H1 (cell line): ENCODE measurements at regions not wholly inside any gene's neighbourhood (a gene's known extent, or its start where the extent isn't known, plus 50 kb on each side); places are given as distances from the start of the nearest gene placed in this dataset.
"Not testable (repeated sequence)": the region's sequence is repeated elsewhere in the genome, so short reads cannot be mapped to it uniquely, and the experiment has no call there.

ENCODE experiments used
- CTCF ChIA-PET: fragments of 300-600 bp; sonication (Branson Sonifier 250); formaldehyde crosslinking; loops from one replicate; lab custom pipeline; 2021; ENCODE audit not compliant: partially characterized antibody; lab: Charles Lee
- POLR2A ChIA-PET: fragments of 300-600 bp; sonication (Branson Sonifier 250); formaldehyde crosslinking; loops from one replicate; lab custom pipeline; 2021; ENCODE audit warnings: inconsistent platforms; ENCODE audit not compliant: partially characterized antibody; lab: Charles Lee
- DNase-seq, 2 experiments: peaks; one replicate each; pipeline versions ENCODE4 v3.0.0 to v3.0.0-alpha.2; 2010 to 2022; ENCODE audit warnings: low spot score in 2 of 2, low read depth in 1 of 2, mixed read lengths in 1 of 2
- FAIRE-seq: peaks from 2 replicates; lab custom pipeline; 2011; peaks lifted over from hg19 to GRCh38; lab: Jason Lieb, UNC
- H2AFZ ChIP-seq: 2 replicates; pipeline ENCODE4 v1.8.1; 2012; ENCODE audit warnings: low read length, inconsistent platforms
- H2AK5ac ChIP-seq: 2 replicates; pipeline ENCODE4 v1.6.1; 2013; ENCODE audit warnings: low read depth, low read length
- H2BK120ac ChIP-seq: replicated peaks from 2 replicates; pipeline ENCODE3; 2013; ENCODE audit warnings: low read depth, low read length, inconsistent platforms
- H2BK12ac ChIP-seq: 2 replicates; pipeline ENCODE4 v1.6.1; 2013; ENCODE audit warnings: low read depth, low read length
- H2BK15ac ChIP-seq: 2 replicates; pipeline ENCODE4 v1.6.1; 2013; ENCODE audit warnings: low read length
- H2BK20ac ChIP-seq: 2 replicates; pipeline ENCODE4 v1.6.1; 2013; ENCODE audit warnings: low read length
- H2BK5ac ChIP-seq: 2 replicates; pipeline ENCODE4 v1.6.1; 2013; ENCODE audit warnings: low read depth, low read length
- H3K14ac ChIP-seq: 2 replicates; pipeline ENCODE4 v1.6.1; 2013; ENCODE audit warnings: inconsistent platforms; ENCODE audit not compliant: insufficient read length
- H3K18ac ChIP-seq: 2 replicates; pipeline ENCODE4 v1.6.1; 2013; ENCODE audit warnings: low read length; ENCODE audit errors: extremely low read depth
- H3K23ac ChIP-seq: 2 replicates; pipeline ENCODE4 v1.6.1; 2013; ENCODE audit warnings: inconsistent platforms; ENCODE audit not compliant: insufficient read length
- H3K23me2 ChIP-seq: 2 replicates; pipeline ENCODE4 v1.6.1; 2013; ENCODE audit warnings: low read depth, low read length
- H3K27ac ChIP-seq: 2 replicates; pipeline ENCODE4 v1.6.1; 2011; ENCODE audit warnings: low read depth, low read length, inconsistent platforms
- H3K27me3 ChIP-seq, 4 experiments: replicated peaks in 1 of 4; 1 replicate in 1 of 4; 2 replicates in 3 of 4; pipeline versions ENCODE4 v1.6.1 to v1.8.1; 2011 to 2013; ENCODE audit warnings: low read length in 3 of 4, mild to moderate bottlenecking in 3 of 4, inconsistent platforms in 2 of 4, mixed read lengths in 2 of 4, moderate library complexity in 1 of 4; ENCODE audit not compliant: control insufficient read depth in 3 of 4, insufficient read depth in 3 of 4; ENCODE audit errors: extremely low read depth in 1 of 4
- H3K36me3 ChIP-seq, 4 experiments: 2 replicates each; pipeline versions ENCODE4 v1.6.1 to v1.8.1; 2011 to 2013; ENCODE audit warnings: mild to moderate bottlenecking in 4 of 4, low read length in 3 of 4, moderate library complexity in 2 of 4, control low read depth in 1 of 4, inconsistent platforms in 1 of 4; ENCODE audit not compliant: insufficient read depth in 4 of 4, control insufficient read depth in 2 of 4
- H3K4ac ChIP-seq: replicated peaks from 2 replicates; pipeline ENCODE3; 2013; ENCODE audit warnings: low read length, low read depth, mixed read lengths, inconsistent platforms; ENCODE audit not compliant: insufficient read length
- H3K4me1 ChIP-seq, 4 experiments: replicated peaks in 1 of 4; 1 replicate in 1 of 4; 2 replicates in 3 of 4; pipeline versions ENCODE4 v1.6.1 to v1.8.1; 2011 to 2013; ENCODE audit warnings: low read length in 3 of 4, inconsistent platforms in 2 of 4, mixed read lengths in 1 of 4; ENCODE audit not compliant: insufficient read depth in 4 of 4, control insufficient read depth in 3 of 4
- H3K4me2 ChIP-seq, 2 experiments: 2 replicates each; pipeline versions ENCODE4 v1.6.1 to v1.8.1; 2011 to 2013; ENCODE audit warnings: low read depth in 2 of 2, low read length in 2 of 2, control low read depth in 1 of 2, inconsistent platforms in 1 of 2, mild to moderate bottlenecking in 1 of 2; ENCODE audit not compliant: insufficient read depth in 1 of 2
- H3K4me3 ChIP-seq, 4 experiments: fragments of 200-600, 300-600 bp in 1 of 4; sonication (generic), shearing (Covaris generic), sonication (Bioruptor Twin) in 1 of 4; 2 replicates each; pipeline versions ENCODE4 v1.5.1 to v1.8.1; 2011 to 2016; ENCODE audit warnings: low read length in 4 of 4, low read depth in 3 of 4, control low read depth in 2 of 4, inconsistent platforms in 2 of 4, mild to moderate bottlenecking in 2 of 4, mixed read lengths in 1 of 4, moderate library complexity in 1 of 4; ENCODE audit not compliant: insufficient read depth in 2 of 4; ENCODE audit errors: extremely low read depth in 1 of 4
- H3K56ac ChIP-seq: replicated peaks from 2 replicates; pipeline ENCODE3; 2013; ENCODE audit warnings: low read depth, mild to moderate bottlenecking, mixed read lengths, low read length, inconsistent platforms; ENCODE audit not compliant: insufficient read length
- H3K79me1 ChIP-seq: 2 replicates; pipeline ENCODE4 v1.6.1; 2013; ENCODE audit warnings: low read depth, low read length, control low read depth
- H3K79me2 ChIP-seq, 2 experiments: 2 replicates each; pipeline versions ENCODE4 v1.6.1 to v1.8.1; 2012 to 2013; ENCODE audit warnings: low read length in 2 of 2, mild to moderate bottlenecking in 2 of 2, inconsistent platforms in 1 of 2; ENCODE audit not compliant: insufficient read depth in 2 of 2, control insufficient read depth in 1 of 2
- H3K9ac ChIP-seq, 4 experiments: replicated peaks in 1 of 4; 1 replicate in 1 of 4; 2 replicates in 3 of 4; pipeline versions ENCODE4 v1.6.1 to v1.8.1; 2011 to 2013; ENCODE audit warnings: low read depth in 3 of 4, low read length in 3 of 4, control low read depth in 2 of 4, mild to moderate bottlenecking in 2 of 4, moderate library complexity in 2 of 4, inconsistent platforms in 1 of 4; ENCODE audit errors: extremely low read depth in 1 of 4
- H3K9me3 ChIP-seq, 2 experiments: 2 replicates each; pipeline versions ENCODE4 v1.6.1 to v1.8.1; 2012 to 2013; ENCODE audit warnings: mild to moderate bottlenecking in 2 of 2, moderate library complexity in 2 of 2, control low read depth in 1 of 2, inconsistent platforms in 1 of 2, low read depth in 1 of 2, low read length in 1 of 2, mixed read lengths in 1 of 2; ENCODE audit not compliant: insufficient read depth in 2 of 2
- H4K20me1 ChIP-seq, 2 experiments: replicated peaks in 1 of 2; 2 replicates each; pipeline versions ENCODE3 to v1.8.1; 2011 to 2013; ENCODE audit warnings: inconsistent platforms in 2 of 2, low read length in 2 of 2, mild to moderate bottlenecking in 1 of 2; ENCODE audit not compliant: insufficient read depth in 2 of 2, control insufficient read depth in 1 of 2
- H4K5ac ChIP-seq: 2 replicates; pipeline ENCODE4 v1.6.1; 2013; ENCODE audit warnings: low read length, low read depth, mixed read lengths, inconsistent platforms; ENCODE audit not compliant: insufficient read length
- H4K8ac ChIP-seq: 2 replicates; pipeline ENCODE4 v1.8.0; 2013; ENCODE audit warnings: mild to moderate bottlenecking, moderate library complexity, low read length, inconsistent platforms; ENCODE audit not compliant: insufficient read depth; ENCODE audit errors: extremely low read depth
- H4K91ac ChIP-seq: replicated peaks from 2 replicates; pipeline ENCODE3; 2013; ENCODE audit warnings: low read length, mixed read lengths, inconsistent platforms; ENCODE audit not compliant: insufficient read length
- whole genome bisulfite sequencing, 2 experiments: shearing (Covaris generic) in 1 of 2; methylation state at CpG; one replicate each; pipeline versions ENCODE4 v1.1.6 to v1.1.7; 2013 to 2015; ENCODE audit warnings: low lambda C conversion rate in 2 of 2, mixed read lengths in 2 of 2, inconsistent platforms in 1 of 2, low coverage in 1 of 2, missing lambda C conversion rate in 1 of 2; ENCODE audit not compliant: insufficient replicate concordance in 2 of 2, insufficient coverage in 1 of 2, insufficient read length in 1 of 2; ENCODE audit errors: extremely low coverage in 1 of 2, missing lambda C conversion rate in 1 of 2; 5-methylcytosine and 5-hydroxymethylcytosine counted together

- not testable (repeated sequence) for H3K4me3 ChIP-seq, H3K36me3 ChIP-seq
- 86% methylated on average over 7 of the region's 7 CpGs; no CpG with 5 or more reads in 1 of the 2 experiments for WGBS, 2 experiments
Measured at GRCh38 chr3:101133197-101133596, 140.0 kb upstream of the ABI3BP start.

More at GRCh38 chr3:101133197-101133596, 140.0 kb upstream of the ABI3BP start:
- H3K9ac ChIP-seq, H2BK5ac ChIP-seq, H3K79me1 ChIP-seq, CTCF ChIA-PET, H3K9me3 ChIP-seq, POLR2A ChIA-PET, H3K23me2 ChIP-seq, H3K4me1 ChIP-seq, H4K20me1 ChIP-seq, H4K5ac ChIP-seq, H4K8ac ChIP-seq, FAIRE-seq, H2BK12ac ChIP-seq, H3K79me2 ChIP-seq, H2AFZ ChIP-seq, H2BK120ac ChIP-seq, H3K18ac ChIP-seq, H2BK15ac ChIP-seq, H2BK20ac ChIP-seq, H3K23ac ChIP-seq, H3K56ac ChIP-seq, H3K14ac ChIP-seq, DNase-seq, H3K4ac ChIP-seq, H4K91ac ChIP-seq, H2AK5ac ChIP-seq, H3K27me3 ChIP-seq, H3K4me2 ChIP-seq, H3K27ac ChIP-seq: not testable (repeated sequence)
